Adrenal gland (tissue), 5 donors: ENCODE measurements at regions not wholly inside any gene's neighbourhood (a gene's known extent, or its start where the extent isn't known, plus 50 kb on each side); places are given as distances from the start of the nearest gene placed in this dataset.

ENCODE experiments used
- POLR2A ChIP-seq, 2 donors: fragments of 450-650 bp; IDR thresholded peaks; one replicate each; pipeline ENCODE4 v1.6.1; 2017; ENCODE audit warnings: antibody characterized with exemption in 2 of 2, mild to moderate bottlenecking in 2 of 2, moderate library complexity in 1 of 2
- TF ChIP-seq, protein P1 (sequence below), 6 experiments: fragments of 450-650 bp in 4 of 6; fragments of 200-600 bp in 2 of 6; sonication (generic) in 1 of 6; IDR thresholded peaks; 1 replicate in 5 of 6; 2 replicates in 1 of 6; pipeline versions ENCODE4 v1.5.1 to v1.8.0; 2016 to 2021; ENCODE audit warnings: antibody characterized with exemption in 6 of 6, mild to moderate bottlenecking in 2 of 6, moderate library complexity in 1 of 6
- donor health status: DM: no; HTN: no; CAD: no.

DNA sequence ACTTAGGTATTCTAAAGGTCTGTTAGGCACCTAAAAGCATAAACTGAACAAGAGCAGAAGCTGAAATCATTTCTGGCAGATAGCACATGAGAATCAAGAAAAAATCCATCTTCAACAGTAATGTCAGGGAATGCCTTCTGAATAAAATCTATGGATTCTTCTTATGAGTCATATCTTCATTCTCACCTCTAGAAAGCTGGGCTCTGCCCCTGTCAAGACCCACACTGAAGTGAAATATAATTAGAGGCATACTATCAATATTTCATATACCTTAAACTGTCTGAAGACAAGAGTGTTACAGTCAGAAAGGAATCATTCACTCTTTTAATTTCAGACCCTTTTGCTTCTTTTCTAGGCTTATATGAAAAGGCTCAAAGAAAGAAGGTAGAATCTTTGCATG lies 485.8 kb upstream of the PTCHD4 start:
- TF ChIP-seq POLR2A (IDR thresholded peaks at IDR 0.05): no peak
- TF ChIP-seq, protein P1, sequence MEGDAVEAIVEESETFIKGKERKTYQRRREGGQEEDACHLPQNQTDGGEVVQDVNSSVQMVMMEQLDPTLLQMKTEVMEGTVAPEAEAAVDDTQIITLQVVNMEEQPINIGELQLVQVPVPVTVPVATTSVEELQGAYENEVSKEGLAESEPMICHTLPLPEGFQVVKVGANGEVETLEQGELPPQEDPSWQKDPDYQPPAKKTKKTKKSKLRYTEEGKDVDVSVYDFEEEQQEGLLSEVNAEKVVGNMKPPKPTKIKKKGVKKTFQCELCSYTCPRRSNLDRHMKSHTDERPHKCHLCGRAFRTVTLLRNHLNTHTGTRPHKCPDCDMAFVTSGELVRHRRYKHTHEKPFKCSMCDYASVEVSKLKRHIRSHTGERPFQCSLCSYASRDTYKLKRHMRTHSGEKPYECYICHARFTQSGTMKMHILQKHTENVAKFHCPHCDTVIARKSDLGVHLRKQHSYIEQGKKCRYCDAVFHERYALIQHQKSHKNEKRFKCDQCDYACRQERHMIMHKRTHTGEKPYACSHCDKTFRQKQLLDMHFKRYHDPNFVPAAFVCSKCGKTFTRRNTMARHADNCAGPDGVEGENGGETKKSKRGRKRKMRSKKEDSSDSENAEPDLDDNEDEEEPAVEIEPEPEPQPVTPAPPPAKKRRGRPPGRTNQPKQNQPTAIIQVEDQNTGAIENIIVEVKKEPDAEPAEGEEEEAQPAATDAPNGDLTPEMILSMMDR (IDR thresholded peaks at IDR 0.05): no peak
